CD4-positive, CD25-positive, alpha-beta regulatory T cell (primary cell): ENCODE measurements at regions not wholly inside any gene's neighbourhood (a gene's known extent, or its start where the extent isn't known, plus 50 kb on each side); places are given as distances from the start of the nearest gene placed in this dataset.
"Not testable (repeated sequence)": the region's sequence is repeated elsewhere in the genome, so short reads cannot be mapped to it uniquely, and the experiment has no call there.

Source experiments
- ATAC-seq, 2 donors: fragments of 150-1000 bp; cut with Tn5 transposase; one replicate each; pipeline ENCODE4 v1.10.0; 2021; ENCODE audit warnings: low read depth in 2 of 2, moderate number of reproducible peaks in 2 of 2, moderate library complexity in 1 of 2
- DNase-seq, 3 donors: peaks; one replicate each; pipeline versions ENCODE4 v3.0.0 to v3.0.0-alpha.2; 2012 to 2022; ENCODE audit warnings: mixed read lengths in 1 of 3
- H3K27ac ChIP-seq: one replicate; pipeline ENCODE4 v1.7.0; 2013; ENCODE audit warnings: mild to moderate bottlenecking, low read length; ENCODE audit not compliant: insufficient read depth, poor library complexity, severe bottlenecking
- H3K27me3 ChIP-seq: one replicate; pipeline ENCODE4 v1.7.0; 2013; ENCODE audit warnings: low read length; ENCODE audit not compliant: control insufficient read depth, insufficient read depth
- H3K36me3 ChIP-seq: one replicate; pipeline ENCODE4 v1.7.0; 2013; ENCODE audit warnings: mild to moderate bottlenecking, low read length, moderate library complexity; ENCODE audit not compliant: control insufficient read depth, insufficient read depth
- H3K4me1 ChIP-seq: 2 replicates; pipeline ENCODE4 v1.7.0; 2013; ENCODE audit warnings: mild to moderate bottlenecking, low read length; ENCODE audit not compliant: insufficient read depth, control insufficient read depth, poor library complexity, severe bottlenecking
- H3K4me3 ChIP-seq: one replicate; pipeline ENCODE4 v1.7.0; 2013; ENCODE audit warnings: low read depth, mild to moderate bottlenecking, low read length, moderate library complexity
- H3K9me3 ChIP-seq, 2 experiments: 1 replicate in 1 of 2; 2 replicates in 1 of 2; pipeline ENCODE4 v1.7.0; 2013; ENCODE audit warnings: low read length in 2 of 2, mild to moderate bottlenecking in 1 of 2, moderate library complexity in 1 of 2; ENCODE audit not compliant: control insufficient read depth in 2 of 2
- H3K27ac Mint-ChIP-seq, 3 donors: one replicate each; pipeline ENCODE4 v1.8.0; 2020 to 2022; ENCODE audit warnings: mild to moderate bottlenecking in 3 of 3, mixed read lengths in 3 of 3, moderate library complexity in 2 of 3
- H3K27me3 Mint-ChIP-seq: one replicate; pipeline ENCODE4 v1.8.0; 2022; ENCODE audit warnings: mild to moderate bottlenecking, mixed read lengths
- H3K36me3 Mint-ChIP-seq: one replicate; pipeline ENCODE4 v1.8.0; 2020; ENCODE audit warnings: mixed read lengths
- H3K4me1 Mint-ChIP-seq, 4 donors: one replicate each; pipeline ENCODE4 v1.8.0; 2020 to 2022; ENCODE audit warnings: mixed read lengths in 4 of 4, mild to moderate bottlenecking in 1 of 4
- H3K4me3 Mint-ChIP-seq, 4 donors: one replicate each; pipeline ENCODE4 v1.8.0; 2020 to 2022; ENCODE audit warnings: mild to moderate bottlenecking in 4 of 4, mixed read lengths in 4 of 4, moderate library complexity in 3 of 4
- H3K9me3 Mint-ChIP-seq, 7 donors: one replicate each; pipeline ENCODE4 v1.8.0; 2020 to 2022; ENCODE audit warnings: mixed read lengths in 7 of 7, mild to moderate bottlenecking in 3 of 7, moderate library complexity in 2 of 7

DNA sequence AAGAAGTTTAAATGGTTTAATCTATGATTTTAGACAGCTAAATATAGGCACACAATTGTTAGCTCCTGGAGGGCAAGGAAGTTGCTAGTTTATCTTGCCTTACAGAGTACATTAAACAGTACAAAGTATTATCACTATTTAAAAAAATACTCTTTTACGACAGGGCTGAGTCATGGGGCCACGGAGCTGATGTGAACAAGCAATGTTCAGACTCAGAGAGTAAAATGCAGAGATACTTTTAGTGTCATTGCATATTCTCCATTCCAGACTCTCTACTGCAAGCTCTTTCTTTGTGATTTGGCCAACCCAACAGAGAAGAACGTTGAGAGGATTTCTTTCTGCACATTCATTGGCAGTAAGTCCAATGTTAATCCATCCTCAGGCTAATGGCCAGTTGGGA lies 352.4 kb downstream of the SPRY2 start:
- no peaks in the 10 kb centered on the region for H3K36me3 Mint-ChIP-seq
- no peaks in the 10 kb centered on the region for H3K4me1 Mint-ChIP-seq

DNA sequence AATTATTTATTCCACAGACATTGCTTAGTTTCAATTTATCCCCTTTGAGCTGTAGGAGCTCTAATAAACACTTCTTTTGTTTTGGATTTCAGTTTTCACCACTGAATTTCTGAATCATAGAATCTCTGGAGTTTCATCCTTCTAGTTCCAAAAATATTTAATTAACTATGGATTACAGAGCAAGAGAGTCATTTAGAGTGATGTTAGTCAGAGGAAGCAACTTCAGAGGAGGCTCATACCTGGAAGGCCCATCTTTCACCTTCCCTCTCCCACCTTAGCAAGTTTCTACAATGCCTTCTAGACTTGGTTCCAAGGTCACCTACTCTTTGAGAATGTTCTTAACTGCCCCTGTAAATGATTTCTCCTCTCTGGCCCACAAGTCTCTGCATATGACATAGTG lies 353.2 kb downstream of the SPRY2 start:
- H3K4me1 ChIP-seq, result no peaks in the 10 kb centered on the region
- no peaks in the 10 kb centered on the region for H3K36me3 Mint-ChIP-seq
- peaks cover 0 to 14% (median 5%) of the 10 kb centered on the region in 7 donors for H3K9me3 Mint-ChIP-seq
- H3K27ac ChIP-seq, result no peak overlapping the region
- H3K27me3 Mint-ChIP-seq, result no peaks in the 10 kb centered on the region
- ATAC-seq (no peak), DNase-seq (no peak)
- no peak overlapping the region for H3K4me3 Mint-ChIP-seq
- H3K27me3 ChIP-seq, result no peaks in the 10 kb centered on the region
- H3K4me1 Mint-ChIP-seq, result no peaks in the 10 kb centered on the region
- H3K27ac Mint-ChIP-seq, result no peak overlapping the region
- H3K9me3 ChIP-seq, result no peaks in the 10 kb centered on the region
- H3K4me3 ChIP-seq, result no peak overlapping the region
- no peaks in the 10 kb centered on the region for H3K36me3 ChIP-seq

More for the DNA sequence above, 352.4 kb downstream of the SPRY2 start:
- Histone ChIP-seq H3K27me3 (no peaks in the 10 kb centered on the region), H3K36me3 (no peaks in the 10 kb centered on the region), H3K9me3 (no peaks in the 10 kb centered on the region), H3K4me3 (no peak overlapping the region), H3K4me1 (no peaks in the 10 kb centered on the region), H3K27ac (no peak overlapping the region)
- no peak overlapping the region for H3K4me3 Mint-ChIP-seq
- no peak for DNase-seq
- H3K9me3 Mint-ChIP-seq, result peaks cover 0 to 14% (median 5%) of the 10 kb centered on the region in 7 donors
- no peak for ATAC-seq
- no peak overlapping the region for H3K27ac Mint-ChIP-seq
- no peaks in the 10 kb centered on the region for H3K27me3 Mint-ChIP-seq

DNA sequence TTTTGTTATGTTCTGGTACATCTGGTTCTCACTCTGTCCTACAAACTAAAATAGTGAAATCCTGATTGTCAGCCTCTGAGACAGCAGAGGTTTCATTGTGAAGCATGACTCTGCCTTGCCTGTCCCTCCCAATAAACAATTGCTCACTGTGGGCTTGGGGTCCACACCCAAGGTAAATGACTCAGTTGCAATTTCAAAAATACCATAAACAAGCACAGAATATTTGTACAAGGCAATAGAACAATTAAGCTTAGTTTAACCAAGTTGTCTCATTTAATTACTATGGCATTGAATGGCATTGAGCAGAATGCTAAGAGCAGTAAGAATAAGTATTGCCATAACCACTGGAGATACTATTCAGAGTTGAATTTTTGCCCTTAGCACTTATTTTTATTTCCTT lies 353.6 kb downstream of the SPRY2 start:
- DNase-seq (no peak), ATAC-seq (no peak)
- no peaks in the 10 kb centered on the region for H3K36me3 Mint-ChIP-seq

DNA sequence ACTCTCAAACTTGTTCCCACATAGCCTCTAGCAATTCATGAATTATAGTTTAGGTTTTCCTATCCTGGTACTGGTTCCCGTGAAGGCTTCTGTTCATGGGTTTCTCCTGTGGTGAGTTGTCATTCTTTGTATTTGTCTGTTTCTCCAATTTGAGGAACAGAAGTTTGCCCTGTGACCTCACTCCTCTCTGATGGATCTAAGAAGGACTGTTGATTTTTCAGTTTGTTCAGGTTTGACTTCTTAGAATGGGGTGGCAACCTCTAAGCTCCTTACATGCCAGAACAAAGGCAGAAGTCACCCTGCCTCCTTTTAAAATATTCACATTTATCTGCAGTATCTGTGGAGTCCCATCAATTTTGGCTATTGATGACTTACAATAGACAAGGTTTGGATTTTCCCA lies 354.0 kb downstream of the SPRY2 start:
- Mint-ChIP-seq H3K4me1 (no peaks in the 10 kb centered on the region), H3K9me3 (peaks cover 0 to 11% (median 8%) of the 10 kb centered on the region in 7 donors)

More for the DNA sequence above, 353.6 kb downstream of the SPRY2 start:
- no peaks in the 10 kb centered on the region for H3K4me1 ChIP-seq
- no peaks in the 10 kb centered on the region for H3K36me3 ChIP-seq
- no peaks in the 10 kb centered on the region for H3K9me3 ChIP-seq
- Mint-ChIP-seq H3K4me1 (no peaks in the 10 kb centered on the region), H3K4me3 (no peak overlapping the region), H3K9me3 (peaks cover 0 to 14% (median 6%) of the 10 kb centered on the region in 7 donors), H3K27ac (no peak overlapping the region), H3K27me3 (no peaks in the 10 kb centered on the region)
- H3K27ac ChIP-seq, result no peak overlapping the region
- H3K27me3 ChIP-seq, result no peaks in the 10 kb centered on the region
- H3K4me3 ChIP-seq, result no peak overlapping the region

DNA sequence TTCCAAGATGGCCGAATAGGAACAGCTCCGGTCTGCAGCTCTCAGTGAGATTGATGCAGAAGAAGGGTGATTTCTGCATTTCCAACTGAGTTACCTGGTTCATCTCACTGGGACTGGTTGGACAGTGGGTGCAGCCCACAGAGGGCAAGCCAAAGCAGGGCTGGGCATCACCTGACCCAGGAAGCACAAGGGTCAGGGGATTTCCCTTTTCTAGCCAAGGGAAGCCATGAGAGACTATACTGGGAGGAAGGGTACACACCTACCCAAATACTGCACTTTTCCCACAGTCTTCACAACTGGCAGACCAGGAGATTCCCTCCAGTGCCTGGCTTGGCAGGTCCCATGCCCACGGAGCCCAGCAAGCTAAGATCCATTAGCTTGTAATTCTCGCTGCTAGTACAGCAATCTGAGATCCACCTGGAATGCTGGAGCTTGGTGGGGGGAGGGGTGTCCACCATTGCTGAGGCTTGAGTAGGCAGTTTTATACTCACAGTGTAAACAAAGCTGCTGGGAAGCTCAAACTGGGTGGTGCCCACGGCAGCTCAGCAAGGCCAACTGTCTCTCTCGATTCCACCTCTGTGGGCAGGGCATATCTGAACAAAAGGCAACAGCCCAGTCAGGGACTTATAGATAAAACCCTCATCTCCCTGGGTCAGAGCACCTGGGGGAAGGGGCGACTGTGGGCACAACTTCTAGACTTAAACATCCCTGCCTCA lies 365.8 kb downstream of the SPRY2 start:
- not testable (repeated sequence) for H3K27ac ChIP-seq, ATAC-seq, DNase-seq, H3K27ac Mint-ChIP-seq, H3K4me3 Mint-ChIP-seq, H3K4me1 Mint-ChIP-seq, H3K27me3 ChIP-seq, H3K4me1 ChIP-seq, H3K36me3 ChIP-seq, H3K9me3 ChIP-seq, H3K4me3 ChIP-seq, H3K36me3 Mint-ChIP-seq, H3K27me3 Mint-ChIP-seq
- H3K9me3 Mint-ChIP-seq, result peaks cover 0 to 29% (median 15%) of the 10 kb centered on the region in 7 donors

More for the DNA sequence above, 354.0 kb downstream of the SPRY2 start:
- ATAC-seq (no peak), DNase-seq (no peak)
- Mint-ChIP-seq H3K27ac (no peak overlapping the region), H3K4me3 (no peak overlapping the region), H3K27me3 (no peaks in the 10 kb centered on the region), H3K36me3 (no peaks in the 10 kb centered on the region)
- H3K4me3 ChIP-seq, result no peak overlapping the region
- no peaks in the 10 kb centered on the region for H3K27me3 ChIP-seq
- H3K27ac ChIP-seq, result no peak overlapping the region
- no peaks in the 10 kb centered on the region for H3K9me3 ChIP-seq
- H3K4me1 ChIP-seq, result no peaks in the 10 kb centered on the region
- no peaks in the 10 kb centered on the region for H3K36me3 ChIP-seq

DNA sequence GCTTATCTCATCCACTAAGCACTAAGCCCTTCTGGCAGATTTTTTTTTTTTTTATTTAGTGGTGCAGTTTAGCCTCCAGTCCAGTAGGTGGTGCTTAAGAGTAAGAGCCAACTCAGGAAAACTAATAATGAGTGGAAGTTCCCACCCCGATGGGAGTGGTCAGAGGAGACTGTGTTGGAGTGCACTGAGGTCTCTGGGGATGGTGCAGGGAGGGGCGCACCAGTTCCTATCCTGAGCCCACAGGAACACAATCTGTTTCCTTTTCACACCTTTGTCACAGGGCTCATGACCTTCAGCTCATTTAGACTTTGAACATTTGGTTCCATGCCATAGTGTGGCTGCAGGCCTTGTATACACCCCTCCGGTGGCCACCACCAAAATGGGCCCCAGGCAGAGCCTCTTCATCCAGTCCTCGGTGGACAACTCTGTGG lies 367.4 kb downstream of the SPRY2 start:
- H3K27ac Mint-ChIP-seq, result no peak overlapping the region
- Histone ChIP-seq H3K4me1 (no peaks in the 10 kb centered on the region), H3K4me3 (no peak overlapping the region), H3K9me3 (peaks cover 0 to 1% of the 10 kb centered on the region in 2 experiments), H3K36me3 (no peaks in the 10 kb centered on the region), H3K27me3 (no peaks in the 10 kb centered on the region), H3K27ac (no peak overlapping the region)
- DNase-seq (no peak), ATAC-seq (no peak)
- no peaks in the 10 kb centered on the region for H3K27me3 Mint-ChIP-seq
- H3K4me3 Mint-ChIP-seq, result no peak overlapping the region
- H3K4me1 Mint-ChIP-seq, result no peaks in the 10 kb centered on the region
- H3K36me3 Mint-ChIP-seq, result no peaks in the 10 kb centered on the region
- peaks cover 0 to 24% (median 12%) of the 10 kb centered on the region in 7 donors for H3K9me3 Mint-ChIP-seq

DNA sequence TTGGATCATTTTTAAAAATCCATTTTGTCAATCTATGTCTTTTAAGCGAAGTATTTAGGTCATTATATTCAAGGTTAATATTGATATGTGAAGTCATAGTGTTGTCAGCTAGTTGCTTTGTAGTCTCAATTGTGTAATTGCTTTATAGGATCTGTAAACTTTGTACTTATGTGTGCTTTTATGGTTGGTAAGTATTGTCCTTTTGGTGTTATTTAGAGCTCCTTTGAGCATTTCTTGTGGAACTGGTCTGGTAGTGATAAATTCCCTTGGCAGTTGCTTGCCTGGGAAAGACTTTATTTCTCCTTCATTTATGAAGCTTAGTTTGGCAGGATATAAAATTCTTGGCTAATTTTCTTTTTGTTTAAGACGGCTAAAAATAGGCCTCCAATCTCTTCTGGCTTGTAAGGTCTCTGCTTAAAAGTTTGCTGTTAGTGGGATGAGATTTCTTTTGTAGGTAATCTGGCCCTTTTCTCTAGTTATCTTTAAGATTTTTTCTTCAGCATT lies 368.8 kb downstream of the SPRY2 start:
- ATAC-seq, result no peak
- H3K36me3 ChIP-seq, result no peaks in the 10 kb centered on the region
- H3K4me1 ChIP-seq, result no peaks in the 10 kb centered on the region
- no peak overlapping the region for H3K4me3 Mint-ChIP-seq
- H3K27ac ChIP-seq, result no peak overlapping the region
- H3K27me3 ChIP-seq, result no peaks in the 10 kb centered on the region
- no peaks in the 10 kb centered on the region for H3K4me1 Mint-ChIP-seq
- no peak for DNase-seq
- H3K4me3 ChIP-seq, result no peak overlapping the region
- H3K9me3 Mint-ChIP-seq, result peaks cover 0 to 15% (median 2%) of the 10 kb centered on the region in 7 donors
- peaks cover 0 to 1% of the 10 kb centered on the region in 2 experiments for H3K9me3 ChIP-seq
- H3K27me3 Mint-ChIP-seq, result no peaks in the 10 kb centered on the region
- no peaks in the 10 kb centered on the region for H3K36me3 Mint-ChIP-seq
- H3K27ac Mint-ChIP-seq, result no peak overlapping the region

DNA sequence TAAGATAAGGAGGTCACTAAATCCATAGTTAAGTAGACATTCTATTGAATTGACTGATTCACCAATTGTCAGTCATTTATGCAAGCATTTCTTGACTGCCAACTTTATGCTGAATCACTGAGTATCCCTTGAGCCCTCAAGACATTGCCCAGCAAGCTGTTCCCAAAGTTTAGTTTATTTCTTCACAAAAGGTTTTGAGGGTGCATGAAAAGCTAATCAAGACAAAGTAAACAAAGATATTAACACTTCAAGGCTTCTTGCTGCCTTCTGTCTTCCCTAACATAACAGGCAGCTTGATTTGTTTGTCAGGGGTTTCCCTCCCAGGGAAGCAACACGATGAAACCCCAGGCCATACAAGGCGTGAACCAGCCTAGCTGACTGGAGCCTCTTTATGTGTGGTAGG lies 374.4 kb downstream of the SPRY2 start:
- Histone ChIP-seq H3K9me3 (no peaks in the 10 kb centered on the region), H3K36me3 (no peaks in the 10 kb centered on the region), H3K27me3 (no peaks in the 10 kb centered on the region), H3K4me3 (no peak overlapping the region), H3K27ac (no peak overlapping the region), H3K4me1 (no peaks in the 10 kb centered on the region)
- H3K9me3 Mint-ChIP-seq, result peaks cover 0 to 8% (median 4%) of the 10 kb centered on the region in 7 donors
- no peak overlapping the region for H3K4me3 Mint-ChIP-seq
- no peaks in the 10 kb centered on the region for H3K36me3 Mint-ChIP-seq
- ATAC-seq, result no peak
- no peak overlapping the region for H3K27ac Mint-ChIP-seq
- DNase-seq, result no peak
- H3K4me1 Mint-ChIP-seq, result no peaks in the 10 kb centered on the region
- H3K27me3 Mint-ChIP-seq, result no peaks in the 10 kb centered on the region
